A549 (cell line): ENCODE measurements at regions not wholly inside any gene's neighbourhood (a gene's known extent, or its start where the extent isn't known, plus 50 kb on each side); places are given as distances from the start of the nearest gene placed in this dataset.

ENCODE experiments used
- ATAC-seq, 2 experiments: fragments of 200-7000 bp in 1 of 2; fragments of >200 bp in 1 of 2; cut with Nextera tagmentation in 1 of 2; cut with Tn5 transposase in 1 of 2; 3 replicates each; pipeline versions ENCODE4 v1.8.0 to v1.9.1; 2018 to 2020; ENCODE audit warnings: mild to moderate bottlenecking in 1 of 2, moderate library complexity in 1 of 2
- CTCF ChIA-PET: fragments of 300-600 bp; sonication (Branson Sonifier 250); formaldehyde crosslinking; extraction: SDS; loops from one replicate; lab custom pipeline; 2021; ENCODE audit warnings: antibody characterized with exemption, inconsistent platforms; lab: Yijun Ruan, JAX
- POLR2A ChIA-PET: fragments of 350-600 bp; formaldehyde crosslinking; extraction: SDS; loops from one replicate; lab custom pipeline; 2021; ENCODE audit warnings: antibody characterized with exemption, inconsistent platforms; lab: Yijun Ruan, JAX
- DNase-seq, 2 experiments: peaks; one replicate each; pipeline versions ENCODE4 v3.0.0 to v3.0.0-alpha.2; 2011 to 2016; ENCODE audit warnings: low read depth in 1 of 2, low spot score in 1 of 2
- FAIRE-seq: peaks from 2 replicates; lab custom pipeline; 2011; peaks lifted over from hg19 to GRCh38; lab: Jason Lieb, UNC
- H3K27ac ChIP-seq, 2 experiments: fragments of >200 bp; sonication (Bioruptor Twin); formaldehyde crosslinking; 3 replicates each; pipeline ENCODE4 v1.5.1; 2016 to 2017
- H3K4me1 ChIP-seq: fragments of >200 bp; sonication (Bioruptor Twin); formaldehyde crosslinking; 3 replicates; pipeline ENCODE4 v1.6.1; 2016
- H3K4me2 ChIP-seq: fragments of >200 bp; sonication (Bioruptor Twin); formaldehyde crosslinking; 3 replicates; pipeline ENCODE4 v1.6.1; 2016
- H3K4me3 ChIP-seq: fragments of >200 bp; sonication (Bioruptor Twin); formaldehyde crosslinking; 3 replicates; pipeline ENCODE4 v1.5.1; 2016
- H3K9me3 ChIP-seq: fragments of >200 bp; sonication (Bioruptor Twin); formaldehyde crosslinking; 3 replicates; pipeline ENCODE4 v1.6.1; 2016
- BHLHE40 ChIP-seq: IDR thresholded peaks from 2 replicates; pipeline ENCODE4 v1.6.1; 2012; ENCODE audit warnings: low read depth, low read length, inconsistent platforms
- CEBPB ChIP-seq, 2 experiments: fragments of >200 bp in 1 of 2; sonication (Bioruptor Twin) in 1 of 2; formaldehyde crosslinking in 1 of 2; IDR thresholded peaks; 2 replicates each; pipeline ENCODE4 v1.6.1; 2012 to 2016
- CHD2 ChIP-seq: fragments of 150-350 bp; IDR thresholded peaks from 2 replicates; pipeline ENCODE4 v1.6.1; 2014; ENCODE audit warnings: low read length; ENCODE audit not compliant: partially characterized antibody
- CTCF ChIP-seq: fragments of >200 bp; sonication (Bioruptor Twin); formaldehyde crosslinking; IDR thresholded peaks from 3 replicates; pipeline ENCODE4 v1.5.1; 2016
- E2F6 ChIP-seq: IDR thresholded peaks from 2 replicates; pipeline ENCODE4 v1.6.1; 2012; ENCODE audit warnings: low read depth, borderline replicate concordance
- EHF ChIP-seq: fragments of 250-450 bp; sonication (Bioruptor Pico); IDR thresholded peaks from 2 replicates; pipeline ENCODE4 v1.5.0; 2020; ENCODE audit warnings: mild to moderate bottlenecking
- EHMT2 ChIP-seq: fragments of 200-600 bp; sonication (generic); IDR thresholded peaks from 2 replicates; pipeline ENCODE4 v1.6.1; 2016; ENCODE audit warnings: antibody characterized with exemption, low read depth, mild to moderate bottlenecking, moderate library complexity
- ELK1 ChIP-seq: fragments of 150-350 bp; IDR thresholded peaks from 2 replicates; pipeline ENCODE4 v1.6.1; 2014; ENCODE audit warnings: low read depth, mild to moderate bottlenecking, low read length
- ESRRA ChIP-seq: fragments of 150-350 bp; IDR thresholded peaks from 2 replicates; pipeline ENCODE4 v1.6.1; 2014; ENCODE audit warnings: mild to moderate bottlenecking, low read length, borderline replicate concordance
- FOSB ChIP-seq: fragments of 250-450 bp; sonication (Bioruptor Pico); IDR thresholded peaks from 2 replicates; pipeline ENCODE4 v1.5.0; 2020; ENCODE audit warnings: mild to moderate bottlenecking, moderate library complexity
- GATA3 ChIP-seq: IDR thresholded peaks from 2 replicates; pipeline ENCODE4 v1.6.1; 2012; ENCODE audit warnings: borderline replicate concordance
- HMGXB4 ChIP-seq: fragments of 250-450 bp; sonication (Bioruptor Pico); IDR thresholded peaks from 2 replicates; pipeline ENCODE4 v1.5.0; 2021; ENCODE audit warnings: mild to moderate bottlenecking, moderate library complexity, borderline replicate concordance
- HOXB13 ChIP-seq: fragments of 250-450 bp; sonication (Bioruptor Pico); IDR thresholded peaks from 2 replicates; pipeline ENCODE4 v1.5.0; 2020; ENCODE audit warnings: low read depth, mild to moderate bottlenecking, moderate library complexity
- HOXB5 ChIP-seq: fragments of 250-450 bp; sonication (Bioruptor Pico); IDR thresholded peaks from 2 replicates; pipeline ENCODE4 v1.5.0; 2020; ENCODE audit warnings: mild to moderate bottlenecking, moderate library complexity
- KDM1A ChIP-seq: fragments of 200-600 bp; sonication (generic); IDR thresholded peaks from 2 replicates; pipeline ENCODE4 v1.6.1; 2016; ENCODE audit warnings: low read depth, mild to moderate bottlenecking
- MAZ ChIP-seq: fragments of 150-350 bp; IDR thresholded peaks from 2 replicates; pipeline ENCODE4 v1.6.1; 2014; ENCODE audit warnings: antibody characterized with exemption, low read depth, low read length, borderline replicate concordance
- NFE2L2 ChIP-seq: fragments of 150-350 bp; conservative IDR thresholded peaks from 2 replicates; pipeline ENCODE4 v1.6.1; 2014; ENCODE audit warnings: low read length
- NPAS2 ChIP-seq: fragments of 250-450 bp; sonication (Bioruptor Pico); IDR thresholded peaks from 2 replicates; pipeline ENCODE4 v1.8.0; 2022; ENCODE audit warnings: mild to moderate bottlenecking, moderate library complexity, borderline replicate concordance
- NR3C1 ChIP-seq: fragments of >200 bp; sonication (Bioruptor Twin); formaldehyde crosslinking; IDR thresholded peaks from 3 replicates; pipeline ENCODE4 v1.6.1; 2017
- PBX3 ChIP-seq: IDR thresholded peaks from 2 replicates; pipeline ENCODE4 v1.6.1; 2012
- POLR2A ChIP-seq: IDR thresholded peaks from 2 replicates; pipeline ENCODE4 v1.6.1; 2012; ENCODE audit warnings: mild to moderate bottlenecking, low read length
- RARB ChIP-seq: fragments of 250-450 bp; sonication (Bioruptor Pico); IDR thresholded peaks from 2 replicates; pipeline ENCODE4 v1.8.0; 2021; ENCODE audit warnings: mild to moderate bottlenecking, moderate library complexity
- RCOR1 ChIP-seq: fragments of 150-350 bp; IDR thresholded peaks from 2 replicates; pipeline ENCODE4 v1.6.1; 2014; ENCODE audit warnings: antibody characterized with exemption, low read length, low read depth
- RFX5 ChIP-seq: fragments of 450-650 bp; IDR thresholded peaks from 2 replicates; pipeline ENCODE4 v1.7.1; 2014; ENCODE audit warnings: antibody characterized with exemption, mild to moderate bottlenecking, moderate library complexity
- SMC3 ChIP-seq: fragments of >200 bp; sonication (Bioruptor Twin); formaldehyde crosslinking; IDR thresholded peaks from 3 replicates; pipeline ENCODE4 v1.6.1; 2018; ENCODE audit warnings: inconsistent platforms
- TFCP2L1 ChIP-seq: fragments of 250-450 bp; sonication (Bioruptor Pico); IDR thresholded peaks from 2 replicates; pipeline ENCODE4 v1.5.0; 2021; ENCODE audit warnings: mild to moderate bottlenecking
- TP53 ChIP-seq: fragments of 250-450 bp; sonication (Bioruptor Pico); IDR thresholded peaks from 2 replicates; pipeline ENCODE4 v1.5.0; 2021; ENCODE audit warnings: mild to moderate bottlenecking, moderate library complexity
- WGBS: methylation state at CpG from one replicate; pipeline ENCODE4 v1.1.6; 2017; ENCODE audit errors: missing lambda C conversion rate; 5-methylcytosine and 5-hydroxymethylcytosine counted together

- no peak for TF ChIP-seq CTCF
- TF ChIP-seq PBX3, result no peak
- TF ChIP-seq SMC3, result no peak
- no peak for TF ChIP-seq CHD2
- no peak for TF ChIP-seq TP53 (CRISPR knock-in tag)
Measured at GRCh38 chr22:48618326-48618725, 1209.3 kb downstream of the BRD1 start (continued).

GRCh38 chr22:48616656-48617055, 1211.0 kb downstream of the BRD1 start:
- CTCF ChIA-PET, result no interaction called here
- FAIRE-seq, result no peak
- H3K4me1 ChIP-seq, result no peaks in the 10 kb centered on the region
- H3K4me2 ChIP-seq, result no peak overlapping the region
- ATAC-seq, result no peak
- H3K27ac ChIP-seq, result no peak overlapping the region
- POLR2A ChIA-PET, result no interaction called here
- H3K9me3 ChIP-seq, result no peaks in the 10 kb centered on the region
- TF ChIP-seq KDM1A, result no peak
- no peak for TF ChIP-seq HOXB13 (CRISPR knock-in tag)
- no peak for TF ChIP-seq ESRRA
- no peak for TF ChIP-seq POLR2A
- no peak for TF ChIP-seq ELK1
- TF ChIP-seq HOXB5 (CRISPR knock-in tag), result no peak
- no peak for TF ChIP-seq RFX5
- TF ChIP-seq RARB, result no peak
- no peak for TF ChIP-seq E2F6
- TF ChIP-seq HMGXB4, result no peak
- TF ChIP-seq EHF, result no peak
- no peak overlapping the region for H3K4me3 ChIP-seq
- 84% methylated on average over 9 of the region's 13 CpGs for WGBS
- DNase-seq, result no peak

- Histone ChIP-seq H3K9me3 (no peaks in the 10 kb centered on the region), H3K27ac (no peak overlapping the region), H3K4me3 (no peak overlapping the region), H3K4me1 (no peaks in the 10 kb centered on the region), H3K4me2 (no peak overlapping the region)
- POLR2A ChIA-PET, result no interaction called here
- DNase-seq (no peak), ATAC-seq (no peak), FAIRE-seq (no peak)
- CTCF ChIA-PET, result no interaction called here
- WGBS, result 81% methylated on average over 14 of the region's 22 CpGs
- TF ChIP-seq CHD2 (no peak), CEBPB (IDR thresholded peaks at IDR 0.05) (no peak), NFE2L2 (no peak), TFCP2L1 (CRISPR knock-in tag) (no peak), MAZ (no peak), NR3C1 (no peak), FOSB (no peak), ELK1 (no peak), HOXB5 (CRISPR knock-in tag) (no peak), GATA3 (no peak), TP53 (CRISPR knock-in tag) (no peak), NPAS2 (CRISPR knock-in tag) (no peak), EHMT2 (no peak), POLR2A (no peak), RCOR1 (no peak), BHLHE40 (no peak)
Measured at GRCh38 chr22:48615171-48616008, 1212.3 kb downstream of the BRD1 start.
